H9 (cell line): ENCODE measurements at regions not wholly inside any gene's neighbourhood (a gene's known extent, or its start where the extent isn't known, plus 50 kb on each side); places are given as distances from the start of the nearest gene placed in this dataset.

Experiments
- DNase-seq: peaks from one replicate; pipeline ENCODE4 v3.0.0-alpha.2; 2017
- H2AFZ ChIP-seq: one replicate; pipeline ENCODE4 v1.6.1; 2013; ENCODE audit warnings: mild to moderate bottlenecking, low read length, control low read depth, moderate library complexity
- H2AK5ac ChIP-seq: 2 replicates; pipeline ENCODE4 v1.6.1; 2013; ENCODE audit warnings: low read length, control low read depth, mixed read lengths; ENCODE audit not compliant: insufficient read length
- H2BK120ac ChIP-seq: one replicate; pipeline ENCODE4 v1.6.1; 2013; ENCODE audit warnings: low read depth, mild to moderate bottlenecking, low read length, control low read depth, inconsistent platforms; ENCODE audit not compliant: poor library complexity, severe bottlenecking
- H2BK12ac ChIP-seq: 2 replicates; pipeline ENCODE4 v1.6.1; 2013; ENCODE audit warnings: low read length, control low read depth, mixed read lengths, low read depth; ENCODE audit not compliant: insufficient read length
- H2BK15ac ChIP-seq: 2 replicates; pipeline ENCODE4 v1.6.1; 2013; ENCODE audit warnings: low read depth, low read length, control low read depth
- H2BK20ac ChIP-seq: one replicate; pipeline ENCODE4 v1.6.1; 2013; ENCODE audit warnings: low read depth, mild to moderate bottlenecking, low read length, control low read depth, inconsistent platforms; ENCODE audit not compliant: poor library complexity, severe bottlenecking
- H2BK5ac ChIP-seq: 2 replicates; pipeline ENCODE4 v1.6.1; 2013; ENCODE audit warnings: low read length, control low read depth, mixed read lengths; ENCODE audit not compliant: insufficient read length
- H3K14ac ChIP-seq: 2 replicates; pipeline ENCODE4 v1.6.1; 2013; ENCODE audit warnings: low read length, control low read depth; ENCODE audit not compliant: insufficient read depth
- H3K18ac ChIP-seq: 2 replicates; pipeline ENCODE4 v1.6.1; 2013; ENCODE audit warnings: low read depth, mild to moderate bottlenecking, mixed read lengths, low read length, control low read depth; ENCODE audit not compliant: insufficient read length
- H3K23ac ChIP-seq: 2 replicates; pipeline ENCODE4 v1.6.1; 2013; ENCODE audit warnings: low read length, control low read depth, mixed read lengths, low read depth; ENCODE audit not compliant: insufficient read length
- H3K23me2 ChIP-seq: 2 replicates; pipeline ENCODE4 v1.6.1; 2013; ENCODE audit warnings: low read depth, mild to moderate bottlenecking, mixed read lengths, low read length, control low read depth; ENCODE audit not compliant: insufficient read length, poor library complexity, severe bottlenecking
- H3K27ac ChIP-seq: 2 replicates; pipeline ENCODE4 v1.5.1; 2013; ENCODE audit warnings: low read length, control low read depth, mixed read lengths, low read depth; ENCODE audit not compliant: insufficient read length
- H3K27me3 ChIP-seq: 2 replicates; pipeline ENCODE4 v1.6.1; 2013; ENCODE audit warnings: low read length, control low read depth, inconsistent platforms; ENCODE audit not compliant: insufficient read depth
- H3K4ac ChIP-seq: 2 replicates; pipeline ENCODE4 v1.6.1; 2013; ENCODE audit warnings: low read depth, mild to moderate bottlenecking, control low read depth, inconsistent platforms, low read length, moderate library complexity
- H3K4me1 ChIP-seq: 2 replicates; pipeline ENCODE4 v1.6.1; 2013; ENCODE audit warnings: low read length, control low read depth, inconsistent platforms; ENCODE audit not compliant: insufficient read depth
- H3K4me2 ChIP-seq: 2 replicates; pipeline ENCODE4 v1.6.1; 2013; ENCODE audit warnings: low read length, control low read depth, mixed read lengths; ENCODE audit not compliant: insufficient read length, insufficient read depth
- H3K56ac ChIP-seq: 2 replicates; pipeline ENCODE4 v1.6.1; 2013; ENCODE audit warnings: low read depth, mild to moderate bottlenecking, mixed read lengths, low read length, control low read depth; ENCODE audit not compliant: insufficient read length
- H3K79me1 ChIP-seq: 2 replicates; pipeline ENCODE4 v1.6.1; 2013; ENCODE audit warnings: low read depth, mild to moderate bottlenecking, moderate library complexity, low read length, control low read depth, inconsistent platforms; ENCODE audit not compliant: insufficient read depth, poor library complexity, severe bottlenecking
- H3K79me2 ChIP-seq: 2 replicates; pipeline ENCODE4 v1.6.1; 2013; ENCODE audit warnings: low read length, control low read depth, inconsistent platforms; ENCODE audit not compliant: insufficient read depth
- H3K9ac ChIP-seq: 2 replicates; pipeline ENCODE4 v1.6.1; 2013; ENCODE audit warnings: low read length, control low read depth, mixed read lengths; ENCODE audit not compliant: insufficient read length; ENCODE audit errors: extremely low read depth
- H3K9me3 ChIP-seq: one replicate; pipeline ENCODE4 v1.6.1; 2013; ENCODE audit warnings: low read depth, low read length, inconsistent platforms; ENCODE audit not compliant: control insufficient read depth
- H3T11ph ChIP-seq: one replicate; pipeline ENCODE4 v1.6.1; 2013; ENCODE audit warnings: mild to moderate bottlenecking, low read length, control low read depth, inconsistent platforms
- H4K20me1 ChIP-seq: one replicate; pipeline ENCODE4 v1.6.1; 2013; ENCODE audit not compliant: control insufficient read depth, insufficient read length, insufficient read depth
- H4K5ac ChIP-seq: 2 replicates; pipeline ENCODE4 v1.6.1; 2013; ENCODE audit warnings: low read depth, mild to moderate bottlenecking, mixed read lengths, low read length, control low read depth; ENCODE audit not compliant: insufficient read length
- H4K8ac ChIP-seq: replicated peaks from 2 replicates; pipeline ENCODE4 v1.6.1; 2013; ENCODE audit warnings: low read length, control low read depth, mixed read lengths, low read depth; ENCODE audit not compliant: insufficient read length
- H4K91ac ChIP-seq: 2 replicates; pipeline ENCODE4 v1.6.1; 2013; ENCODE audit warnings: low read depth, mild to moderate bottlenecking, moderate library complexity, mixed read lengths, low read length, control low read depth; ENCODE audit not compliant: insufficient read length
- H3K27ac Mint-ChIP-seq, 3 experiments: 2 replicates in 2 of 3; 3 replicates in 1 of 3; pipeline ENCODE4 v1.8.0; 2020 to 2021; ENCODE audit warnings: mixed read lengths in 3 of 3, mild to moderate bottlenecking in 1 of 3, moderate library complexity in 1 of 3
- H3K27me3 Mint-ChIP-seq: 2 replicates; pipeline ENCODE4 v1.8.0; 2021; ENCODE audit warnings: low read depth, mild to moderate bottlenecking, moderate library complexity, mixed read lengths
- H3K36me3 Mint-ChIP-seq, 3 experiments: 2 replicates in 2 of 3; 3 replicates in 1 of 3; pipeline ENCODE4 v1.8.0; 2020 to 2021; ENCODE audit warnings: low read depth in 3 of 3, mixed read lengths in 3 of 3; ENCODE audit not compliant: insufficient read depth in 1 of 3
- H3K4me1 Mint-ChIP-seq, 2 experiments: 2 replicates each; pipeline ENCODE4 v1.8.0; 2020; ENCODE audit warnings: mixed read lengths in 2 of 2
- H3K4me3 Mint-ChIP-seq, 2 experiments: 2 replicates in 1 of 2; 3 replicates in 1 of 2; pipeline ENCODE4 v1.8.0; 2020 to 2021; ENCODE audit warnings: mild to moderate bottlenecking in 2 of 2, mixed read lengths in 2 of 2, moderate library complexity in 1 of 2
- H3K9me3 Mint-ChIP-seq, 2 experiments: 2 replicates in 1 of 2; 3 replicates in 1 of 2; pipeline ENCODE4 v1.8.0; 2020; ENCODE audit warnings: mild to moderate bottlenecking in 2 of 2, mixed read lengths in 2 of 2, moderate library complexity in 1 of 2
- CTCF ChIP-seq: fragments of 200-600 bp; sonication (generic); conservative IDR thresholded peaks from 3 replicates; pipeline ENCODE4 v1.8.0; 2021; ENCODE audit warnings: antibody characterized with exemption, mild to moderate bottlenecking
- WGBS: extraction: QIAGEN DNeasy Blood & Tissue Kit; methylation state at CpG from one replicate; pipeline ENCODE4 v1.1.7; 2013; ENCODE audit warnings: missing lambda C conversion rate, low lambda C conversion rate, mixed read lengths; ENCODE audit not compliant: insufficient read length; ENCODE audit errors: extremely low coverage; 5-methylcytosine and 5-hydroxymethylcytosine counted together

GRCh38 chr13:38628554-38628953, 58.3 kb upstream of the FREM2 start:
- WGBS: no CpG with 5 or more reads among the region's 1 CpG
- no peak overlapping the region for H3T11ph ChIP-seq
- H3K4me3 Mint-ChIP-seq: no peak overlapping the region

More at GRCh38 chr13:38628554-38628953, 58.3 kb upstream of the FREM2 start:
- H3K27me3 ChIP-seq: no peaks in the 10 kb centered on the region
- H2AFZ ChIP-seq: no peak overlapping the region
- H3K27me3 Mint-ChIP-seq: no peaks in the 10 kb centered on the region
- H3K79me2 ChIP-seq: no peaks in the 10 kb centered on the region; the same call in 1 of the 2 replicates
- H2BK120ac ChIP-seq: no peak overlapping the region
- no peaks in the 10 kb centered on the region for H3K9me3 ChIP-seq
- H4K5ac ChIP-seq: no peak overlapping the region
- no peak overlapping the region for H2BK20ac ChIP-seq
- no peak overlapping the region for H2BK15ac ChIP-seq
- H2BK12ac ChIP-seq: no peak overlapping the region
- H4K91ac ChIP-seq: no peak overlapping the region
- H4K20me1 ChIP-seq: no peaks in the 10 kb centered on the region
- no peak overlapping the region for H3K27ac Mint-ChIP-seq
- H3K4me2 ChIP-seq: no peak overlapping the region
- no peak overlapping the region for H3K23ac ChIP-seq
- no peak overlapping the region for H3K14ac ChIP-seq
- no peak overlapping the region for H2AK5ac ChIP-seq
- no peaks in the 10 kb centered on the region; the same call in 1 of the 2 replicates for H3K4me1 ChIP-seq
- DNase-seq: no peak
- H3K79me1 ChIP-seq: no peaks in the 10 kb centered on the region
- no peak for TF ChIP-seq CTCF
- no peak overlapping the region for H3K56ac ChIP-seq
- no peak overlapping the region for H2BK5ac ChIP-seq
- no peaks in the 10 kb centered on the region for H3K36me3 Mint-ChIP-seq
- no peak overlapping the region for H3K4ac ChIP-seq
- H3K18ac ChIP-seq: no peak overlapping the region
- no peak overlapping the region for H3K9ac ChIP-seq
- no peak overlapping the region for H4K8ac ChIP-seq
- no peaks in the 10 kb centered on the region for H3K9me3 Mint-ChIP-seq
- peaks cover 15 to 19% of the 10 kb centered on the region in 2 experiments for H3K4me1 Mint-ChIP-seq
- H3K23me2 ChIP-seq: no peaks in the 10 kb centered on the region
- H3K27ac ChIP-seq: no peak overlapping the region
